CD4-positive, alpha-beta T cell (primary cell): ENCODE measurements at regions not wholly inside any gene's neighbourhood (a gene's known extent, or its start where the extent isn't known, plus 50 kb on each side); places are given as distances from the start of the nearest gene placed in this dataset.

Experiments used
- ATAC-seq: fragments of 200-7000 bp; cut with Tn5 transposase; one replicate; pipeline ENCODE4 v1.10.0; 2022; ENCODE audit warnings: mild to moderate bottlenecking; ENCODE audit not compliant: poor library complexity
- CTCF ChIA-PET: fragments of 350-600 bp; sonication (Branson Sonifier 250); formaldehyde crosslinking; loops from one replicate; lab custom pipeline; 2021; ENCODE audit warnings: antibody characterized with exemption, inconsistent platforms; lab: Charles Lee
- POLR2A ChIA-PET: fragments of 350-600 bp; sonication (Branson Sonifier 250); formaldehyde crosslinking; loops from one replicate; lab custom pipeline; 2021; ENCODE audit warnings: antibody characterized with exemption, inconsistent platforms; lab: Charles Lee
- DNase-seq, 14 experiments: peaks; one replicate each; pipeline ENCODE4 v3.0.0-alpha.2; 2013 to 2020; ENCODE audit warnings: mixed read lengths in 2 of 14
- H3K27ac ChIP-seq, 2 donors: one replicate each; pipeline versions ENCODE4 v1.5.1 to v1.7.0; 2013; ENCODE audit warnings: low read length in 2 of 2, low read depth in 1 of 2, mild to moderate bottlenecking in 1 of 2
- H3K27me3 ChIP-seq, 2 experiments: 1 replicate in 1 of 2; 2 replicates in 1 of 2; pipeline versions ENCODE4 v1.6.1 to v1.7.0; 2013; ENCODE audit warnings: low read length in 2 of 2, control low read depth in 1 of 2, mild to moderate bottlenecking in 1 of 2, moderate library complexity in 1 of 2; ENCODE audit not compliant: insufficient read depth in 2 of 2, control insufficient read depth in 1 of 2
- H3K36me3 ChIP-seq: one replicate; pipeline ENCODE4 v1.6.1; 2013; ENCODE audit warnings: low read length, control low read depth; ENCODE audit not compliant: insufficient read depth
- H3K4me1 ChIP-seq: one replicate; pipeline ENCODE4 v1.6.1; 2013; ENCODE audit warnings: low read length, control low read depth; ENCODE audit not compliant: insufficient read depth
- H3K4me3 ChIP-seq: one replicate; pipeline ENCODE4 v1.5.1; 2013; ENCODE audit warnings: mild to moderate bottlenecking, low read length, moderate library complexity
- H3K9me3 ChIP-seq, 2 experiments: 1 replicate in 1 of 2; 2 replicates in 1 of 2; pipeline versions ENCODE4 v1.6.1 to v1.7.0; 2013; ENCODE audit warnings: low read length in 2 of 2, mild to moderate bottlenecking in 2 of 2, control low read depth in 1 of 2, moderate library complexity in 1 of 2; ENCODE audit not compliant: control insufficient read depth in 1 of 2, insufficient read depth in 1 of 2
- H3K27ac Mint-ChIP-seq: one replicate; pipeline ENCODE4 v1.8.0; 2020; ENCODE audit warnings: mixed read lengths
- H3K27me3 Mint-ChIP-seq: one replicate; pipeline ENCODE4 v1.8.0; 2021; ENCODE audit warnings: mixed read lengths
- H3K36me3 Mint-ChIP-seq: one replicate; pipeline ENCODE4 v1.8.0; 2021; ENCODE audit warnings: low read depth, mixed read lengths
- H3K4me1 Mint-ChIP-seq: one replicate; pipeline ENCODE4 v1.8.0; 2021; ENCODE audit warnings: low read depth, mixed read lengths
- H3K4me3 Mint-ChIP-seq: one replicate; pipeline ENCODE4 v1.8.0; 2020; ENCODE audit warnings: mild to moderate bottlenecking, mixed read lengths
- H3K9me3 Mint-ChIP-seq: one replicate; pipeline ENCODE4 v1.8.0; 2020; ENCODE audit warnings: mixed read lengths
- CTCF ChIP-seq: fragments of 200-600 bp; IDR thresholded peaks from one replicate; pipeline ENCODE4 v1.8.0; 2022; ENCODE audit warnings: antibody characterized with exemption, mild to moderate bottlenecking
- intact Hi-C, 2 experiments: fragments of 100-400 bp; cut with DNase I in 1 of 2; cut with micrococcal nuclease in 1 of 2; formaldehyde crosslinking; loops; one replicate each; pipeline versions ENCODE4 v1.15.1 to v1.9.0; 2023 to 2025; cut with DNase I, micrococcal nuclease

GRCh38 chr7:47677093-47677492, 95.2 kb upstream of the TNS3 start:
- peaks cover 0 to 5% of the 10 kb centered on the region in 2 experiments for H3K9me3 ChIP-seq
- no peaks in the 10 kb centered on the region for H3K27me3 ChIP-seq
- H3K36me3 ChIP-seq: no peaks in the 10 kb centered on the region
- H3K27ac ChIP-seq: no peak overlapping the region
- no peak overlapping the region for H3K4me3 Mint-ChIP-seq
- H3K27me3 Mint-ChIP-seq: no peaks in the 10 kb centered on the region
- H3K36me3 Mint-ChIP-seq: no peaks in the 10 kb centered on the region
- DNase-seq: no peak
- no peaks in the 10 kb centered on the region for H3K4me1 Mint-ChIP-seq
- TF ChIP-seq CTCF: no peak
- ATAC-seq: no peak
- intact Hi-C loops: no loop called here
- POLR2A ChIA-PET: no interaction called here
- H3K4me1 ChIP-seq: no peaks in the 10 kb centered on the region
- CTCF ChIA-PET: no interaction called here
- H3K4me3 ChIP-seq: no peak overlapping the region
- no peak overlapping the region for H3K27ac Mint-ChIP-seq
- no peaks in the 10 kb centered on the region for H3K9me3 Mint-ChIP-seq

- ChIA-PET CTCF (no interaction called here), POLR2A (no interaction called here)
- intact Hi-C loops: no loop called here
- H3K4me1 Mint-ChIP-seq: no peaks in the 10 kb centered on the region
- Histone ChIP-seq H3K27ac (no peak overlapping the region), H3K4me3 (no peak overlapping the region), H3K36me3 (no peaks in the 10 kb centered on the region), H3K4me1 (no peaks in the 10 kb centered on the region), H3K9me3 (no peaks in the 10 kb centered on the region), H3K27me3 (no peaks in the 10 kb centered on the region)
- no peak for ATAC-seq
- TF ChIP-seq CTCF: no peak
- H3K27me3 Mint-ChIP-seq: no peaks in the 10 kb centered on the region
- H3K36me3 Mint-ChIP-seq: no peaks in the 10 kb centered on the region
- no peak overlapping the region for H3K27ac Mint-ChIP-seq
- H3K4me3 Mint-ChIP-seq: no peak overlapping the region
- no peaks in the 10 kb centered on the region for H3K9me3 Mint-ChIP-seq
- DNase-seq: no peak
Measured at GRCh38 chr7:47672977-47673381, 91.1 kb upstream of the TNS3 start.

- no peak overlapping the region for H3K27ac ChIP-seq
- H3K36me3 Mint-ChIP-seq: no peaks in the 10 kb centered on the region
- CTCF ChIA-PET: no interaction called here
Measured at GRCh38 chr7:47672271-47672791, 90.4 kb upstream of the TNS3 start.

More at GRCh38 chr7:47672271-47672791, 90.4 kb upstream of the TNS3 start:
- intact Hi-C loops: no loop called here
- no peaks in the 10 kb centered on the region for H3K4me1 ChIP-seq
- Mint-ChIP-seq H3K4me1 (no peaks in the 10 kb centered on the region), H3K27me3 (no peaks in the 10 kb centered on the region), H3K9me3 (no peaks in the 10 kb centered on the region), H3K4me3 (no peak overlapping the region), H3K27ac (no peak overlapping the region)
- DNase-seq (no peak), ATAC-seq (no peak)
- TF ChIP-seq CTCF: no peak
- POLR2A ChIA-PET: no interaction called here
- H3K4me3 ChIP-seq: no peak overlapping the region
- peaks cover 0 to 3% of the 10 kb centered on the region in 2 experiments for H3K9me3 ChIP-seq
- H3K27me3 ChIP-seq: no peaks in the 10 kb centered on the region
- H3K36me3 ChIP-seq: no peaks in the 10 kb centered on the region
